ENCODE measurements at regions not wholly inside any gene's neighbourhood (a gene's known extent, or its start where the extent isn't known, plus 50 kb on each side); places are given as distances from the start of the nearest gene placed in this dataset.

- intact Hi-C loops (cut with DNase I; ENCODE audit: low total_unique reads) = no loop called here
- TF ChIP-seq CTCF (IDR thresholded peaks at IDR 0.05) = no peak
- H3K9me3 ChIP-seq = no peaks in the 10 kb centered on the region
- H3K27ac ChIP-seq = no peak overlapping the region
- no peaks in the 10 kb centered on the region for H3K27me3 ChIP-seq
- no peaks in the 10 kb centered on the region for H3K4me1 ChIP-seq
- no peaks in the 10 kb centered on the region for H3K36me3 ChIP-seq
- DNase-seq = no peak
- H3K4me3 ChIP-seq = no peak overlapping the region
These were observed 174.8 kb downstream of the ACTL7B start for GRCh38 chr9:108680946-108681345.

DNA sequence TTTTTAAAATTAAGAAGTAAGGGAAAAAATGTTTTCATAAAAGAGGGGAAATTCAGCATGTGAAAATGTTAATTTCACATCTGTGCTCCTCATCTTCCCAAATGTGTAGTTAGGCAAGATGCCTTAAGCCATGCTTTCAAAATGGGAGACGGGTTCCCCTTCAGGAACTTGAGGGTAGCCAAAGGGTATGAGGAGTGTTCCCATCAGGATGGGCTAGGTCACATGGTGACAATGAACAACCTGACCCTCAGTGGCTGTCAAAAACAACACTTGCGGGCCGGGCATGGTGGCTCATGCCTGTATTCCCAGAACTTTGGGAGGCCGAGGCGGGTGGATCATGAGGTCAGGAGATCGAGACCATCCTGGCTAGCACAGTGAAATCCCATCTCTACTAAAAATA is 178.0 kb downstream of the ACTL7B start:
- Histone ChIP-seq H3K27ac (no peak overlapping the region), H3K27me3 (no peaks in the 10 kb centered on the region), H3K4me3 (no peak overlapping the region), H3K4me1 (no peaks in the 10 kb centered on the region), H3K9me3 (no peaks in the 10 kb centered on the region), H3K36me3 (no peaks in the 10 kb centered on the region)
- DNase-seq = no peak
- intact Hi-C loops (cut with DNase I; ENCODE audit: low total_unique reads) = no loop called here
- no peak for TF ChIP-seq CTCF (IDR thresholded peaks at IDR 0.05)

- H3K36me3 ChIP-seq = no peaks in the 10 kb centered on the region
- H3K27me3 ChIP-seq = no peaks in the 10 kb centered on the region
- intact Hi-C loops (cut with DNase I; ENCODE audit: low total_unique reads) = no loop called here
- DNase-seq = no peak
- H3K9me3 ChIP-seq = no peaks in the 10 kb centered on the region
- no peaks in the 10 kb centered on the region for H3K4me1 ChIP-seq
- H3K27ac ChIP-seq = no peak overlapping the region
- no peak for TF ChIP-seq CTCF (IDR thresholded peaks at IDR 0.05)
- no peak overlapping the region for H3K4me3 ChIP-seq
These were observed 179.4 kb downstream of the ACTL7B start for GRCh38 chr9:108676355-108676754.

- DNase-seq = no peak
These were observed 180.1 kb downstream of the ACTL7B start for GRCh38 chr9:108675708-108676107.

GRCh38 chr9:108674766-108675530 is 180.8 kb downstream of the ACTL7B start:
- H3K4me3 ChIP-seq = no peak overlapping the region
- no peaks in the 10 kb centered on the region for H3K36me3 ChIP-seq
- H3K4me1 ChIP-seq = no peaks in the 10 kb centered on the region
- H3K27ac ChIP-seq = no peak overlapping the region
- intact Hi-C loops (cut with DNase I; ENCODE audit: low total_unique reads) = no loop called here
- TF ChIP-seq CTCF (IDR thresholded peaks at IDR 0.05) = no peak
- H3K27me3 ChIP-seq = no peaks in the 10 kb centered on the region
- no peak for DNase-seq
- no peaks in the 10 kb centered on the region for H3K9me3 ChIP-seq

More at GRCh38 chr9:108675708-108676107, 180.1 kb downstream of the ACTL7B start:
- TF ChIP-seq CTCF (IDR thresholded peaks at IDR 0.05) = no peak
- H3K27me3 ChIP-seq = no peaks in the 10 kb centered on the region
- H3K4me3 ChIP-seq = no peak overlapping the region
- no peaks in the 10 kb centered on the region for H3K36me3 ChIP-seq
- no peaks in the 10 kb centered on the region for H3K4me1 ChIP-seq
- H3K27ac ChIP-seq = no peak overlapping the region
- intact Hi-C loops (cut with DNase I; ENCODE audit: low total_unique reads) = no loop called here
- no peaks in the 10 kb centered on the region for H3K9me3 ChIP-seq
